GM19324 (cell line): ENCODE measurements at regions not wholly inside any gene's neighbourhood (a gene's known extent, or its start where the extent isn't known, plus 50 kb on each side); places are given as distances from the start of the nearest gene placed in this dataset.
A peak's percentile ranks its signal among the peaks of the same experiment; 100 is the strongest.

Experiments
- ATAC-seq: cut with Tn5 transposase; IDR thresholded peaks from one replicate; pipeline ENCODE4 v1.9.1; 2021; ENCODE audit warnings: mild to moderate bottlenecking, moderate library complexity; ENCODE audit not compliant: unreplicated experiment, low FRiP score

GRCh38 chr15:85847031-85847430 is 52.3 kb upstream of the KLHL25 start:
- no peak for ATAC-seq

GRCh38 chr15:85849946-85850345 is 55.2 kb upstream of the KLHL25 start:
- no peak for ATAC-seq

- ATAC-seq: no peak
These were observed 58.2 kb upstream of the KLHL25 start for GRCh38 chr15:85852969-85853368.

GRCh38 chr15:85854345-85855097 is 59.8 kb upstream of the KLHL25 start:
- ATAC-seq: no peak

GRCh38 chr15:85858586-85859375 is 64.1 kb upstream of the KLHL25 start:
- ATAC-seq: peak; percentile 80

- ATAC-seq: no peak
These were observed 64.9 kb upstream of the KLHL25 start for GRCh38 chr15:85859671-85860070.

- ATAC-seq: no peak
These were observed 65.9 kb upstream of the KLHL25 start for GRCh38 chr15:85860394-85861161.

GRCh38 chr15:85865070-85865684 is 70.5 kb upstream of the KLHL25 start:
- no peak for ATAC-seq

GRCh38 chr15:85867250-85867649 is 72.5 kb upstream of the KLHL25 start:
- ATAC-seq: no peak

- no peak for ATAC-seq
These were observed 74.4 kb upstream of the KLHL25 start for GRCh38 chr15:85869124-85869523.

GRCh38 chr15:85870216-85871014 is 75.7 kb upstream of the KLHL25 start:
- ATAC-seq: no peak

GRCh38 chr15:85871545-85871944 is 76.8 kb upstream of the KLHL25 start:
- ATAC-seq: peak; percentile 46

GRCh38 chr15:85872125-85872524 is 77.4 kb upstream of the KLHL25 start:
- ATAC-seq: no peak

GRCh38 chr15:85874236-85874635 is 79.5 kb upstream of the KLHL25 start:
- ATAC-seq: no peak

- ATAC-seq: no peak
These were observed 81.0 kb upstream of the KLHL25 start for GRCh38 chr15:85875756-85876155.

GRCh38 chr15:85878828-85879225 is 84.1 kb upstream of the KLHL25 start:
- ATAC-seq: no peak

GRCh38 chr15:85879334-85880163 is 84.8 kb upstream of the KLHL25 start:
- no peak for ATAC-seq

- no peak for ATAC-seq
These were observed 85.9 kb upstream of the KLHL25 start for GRCh38 chr15:85880501-85881190.
